Thoracic aorta (tissue), 2 donors: ENCODE measurements at regions not wholly inside any gene's neighbourhood (a gene's known extent, or its start where the extent isn't known, plus 50 kb on each side); places are given as distances from the start of the nearest gene placed in this dataset.

Experiments used
- ATAC-seq: fragments of 150-250 bp; one replicate; pipeline ENCODE4 v1.8.0; 2017; ENCODE audit warnings: low read depth; ENCODE audit not compliant: insufficient number of reproducible peaks, low FRiP score
- DNase-seq: peaks from one replicate; pipeline ENCODE4 v3.0.0-alpha.2; 2020; ENCODE audit warnings: low spot score
- H3K27ac ChIP-seq, 2 donors: fragments of 200-600 bp; sonication (generic); 1 replicate in 1 of 2; 2 replicates in 1 of 2; pipeline ENCODE4 v1.5.1; 2016; ENCODE audit warnings: mild to moderate bottlenecking in 2 of 2, moderate library complexity in 2 of 2
- H3K27me3 ChIP-seq: fragments of 200-600 bp; sonication (generic); replicated peaks from 2 replicates; pipeline ENCODE4 v1.6.0; 2016; ENCODE audit warnings: mild to moderate bottlenecking; ENCODE audit not compliant: insufficient read depth
- H3K36me3 ChIP-seq: fragments of 200-600 bp; sonication (generic); one replicate; pipeline ENCODE4 v1.5.1; 2016
- H3K4me1 ChIP-seq, 2 donors: fragments of 200-600 bp; sonication (generic); 1 replicate in 1 of 2; 2 replicates in 1 of 2; pipeline versions ENCODE4 v1.5.1 to v1.6.0; 2016; ENCODE audit warnings: low read depth in 2 of 2, mild to moderate bottlenecking in 1 of 2; ENCODE audit not compliant: control insufficient read depth in 1 of 2
- H3K4me3 ChIP-seq: fragments of 200-600 bp; sonication (generic); 2 replicates; pipeline ENCODE4 v1.5.1; 2016; ENCODE audit warnings: mild to moderate bottlenecking
- H3K9me3 ChIP-seq: fragments of 200-600 bp; sonication (generic); 2 replicates; pipeline ENCODE4 v1.5.1; 2016
- TF ChIP-seq, protein P1 (sequence below): fragments of 200-600 bp; sonication (generic); IDR thresholded peaks from one replicate; pipeline ENCODE4 v1.5.1; 2019; ENCODE audit warnings: antibody characterized with exemption

DNA sequence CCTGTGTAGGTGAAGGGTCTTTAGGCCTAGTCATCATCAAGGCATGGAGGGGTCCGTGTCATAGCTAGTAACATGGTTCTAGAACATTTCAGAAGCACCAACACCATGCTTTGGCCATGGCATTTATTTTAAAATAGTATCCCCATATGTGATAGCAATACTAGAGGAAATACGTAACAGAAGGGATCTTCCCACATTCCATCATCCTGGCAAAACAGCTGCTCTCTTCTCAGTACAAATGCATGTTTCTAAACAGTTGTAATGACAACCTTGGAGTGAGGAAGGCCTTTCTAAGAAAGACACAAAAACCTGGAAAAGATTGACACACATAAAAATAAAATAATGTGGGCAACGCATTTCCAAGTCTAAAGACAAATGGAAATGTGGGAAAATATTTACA is 97.6 kb downstream of the GADD45G start:
- DNase-seq (no peak), ATAC-seq (no peak)
- no peaks in the 10 kb centered on the region for H3K4me1 ChIP-seq
- no peaks in the 10 kb centered on the region for H3K9me3 ChIP-seq
- H3K4me3 ChIP-seq = no peak overlapping the region
- no peaks in the 10 kb centered on the region for H3K27me3 ChIP-seq
- no peaks in the 10 kb centered on the region for H3K36me3 ChIP-seq
- TF ChIP-seq, protein P1, sequence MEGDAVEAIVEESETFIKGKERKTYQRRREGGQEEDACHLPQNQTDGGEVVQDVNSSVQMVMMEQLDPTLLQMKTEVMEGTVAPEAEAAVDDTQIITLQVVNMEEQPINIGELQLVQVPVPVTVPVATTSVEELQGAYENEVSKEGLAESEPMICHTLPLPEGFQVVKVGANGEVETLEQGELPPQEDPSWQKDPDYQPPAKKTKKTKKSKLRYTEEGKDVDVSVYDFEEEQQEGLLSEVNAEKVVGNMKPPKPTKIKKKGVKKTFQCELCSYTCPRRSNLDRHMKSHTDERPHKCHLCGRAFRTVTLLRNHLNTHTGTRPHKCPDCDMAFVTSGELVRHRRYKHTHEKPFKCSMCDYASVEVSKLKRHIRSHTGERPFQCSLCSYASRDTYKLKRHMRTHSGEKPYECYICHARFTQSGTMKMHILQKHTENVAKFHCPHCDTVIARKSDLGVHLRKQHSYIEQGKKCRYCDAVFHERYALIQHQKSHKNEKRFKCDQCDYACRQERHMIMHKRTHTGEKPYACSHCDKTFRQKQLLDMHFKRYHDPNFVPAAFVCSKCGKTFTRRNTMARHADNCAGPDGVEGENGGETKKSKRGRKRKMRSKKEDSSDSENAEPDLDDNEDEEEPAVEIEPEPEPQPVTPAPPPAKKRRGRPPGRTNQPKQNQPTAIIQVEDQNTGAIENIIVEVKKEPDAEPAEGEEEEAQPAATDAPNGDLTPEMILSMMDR = no peak
- H3K27ac ChIP-seq = no peak overlapping the region

DNA sequence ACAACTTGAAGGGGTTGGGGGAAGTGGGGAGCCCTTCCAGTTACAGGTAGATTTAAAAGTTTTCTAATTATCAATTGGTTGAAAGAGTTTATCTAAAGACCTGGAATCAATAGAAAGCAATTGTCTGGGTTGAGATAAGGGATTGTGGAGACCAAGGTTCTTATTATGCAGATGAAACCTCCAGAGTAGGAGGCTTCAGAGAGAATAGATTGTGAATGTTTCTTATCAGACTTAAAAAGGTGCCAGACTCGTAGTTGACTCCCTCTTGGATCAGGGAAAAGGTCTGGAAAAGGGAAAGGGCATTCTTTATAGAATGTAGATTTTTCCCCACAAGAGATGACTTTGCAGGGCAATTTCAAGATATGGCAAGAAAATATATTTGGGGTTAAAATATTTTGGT is 100.8 kb downstream of the GADD45G start:
- H3K4me3 ChIP-seq = no peak overlapping the region
- H3K9me3 ChIP-seq = no peaks in the 10 kb centered on the region
- no peaks in the 10 kb centered on the region for H3K27me3 ChIP-seq
- TF ChIP-seq, protein P1 = no peak
- no peaks in the 10 kb centered on the region for H3K36me3 ChIP-seq
- ATAC-seq (no peak), DNase-seq (no peak)
- H3K27ac ChIP-seq = no peak overlapping the region
- peaks cover 0 to 3% of the 10 kb centered on the region in 2 donors for H3K4me1 ChIP-seq

DNA sequence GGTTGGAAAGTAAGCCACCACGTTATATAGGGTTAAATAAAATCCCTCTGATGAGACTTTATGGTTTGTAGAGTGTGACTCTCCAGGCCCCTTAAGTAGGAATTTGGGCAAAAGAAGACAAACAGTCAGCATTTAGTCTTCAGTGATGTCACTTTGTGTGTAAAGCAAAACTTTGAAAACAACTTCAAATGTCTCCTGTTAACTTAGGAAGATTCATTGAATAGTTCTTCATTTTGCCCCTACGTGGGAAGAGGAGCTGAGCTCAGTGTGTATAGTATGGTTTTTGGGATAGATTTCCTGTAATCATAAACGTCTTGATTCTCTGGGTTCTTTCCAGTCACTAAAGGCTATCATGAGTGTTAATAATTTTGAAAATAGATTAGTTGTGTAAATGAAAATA is 101.3 kb downstream of the GADD45G start:
- Histone ChIP-seq H3K4me1 (peaks cover 0 to 7% of the 10 kb centered on the region in 2 donors), H3K36me3 (no peaks in the 10 kb centered on the region), H3K27ac (no peak overlapping the region), H3K9me3 (no peaks in the 10 kb centered on the region), H3K4me3 (no peak overlapping the region), H3K27me3 (no peaks in the 10 kb centered on the region)
- ATAC-seq (no peak), DNase-seq (no peak)
- TF ChIP-seq, protein P1 = no peak

DNA sequence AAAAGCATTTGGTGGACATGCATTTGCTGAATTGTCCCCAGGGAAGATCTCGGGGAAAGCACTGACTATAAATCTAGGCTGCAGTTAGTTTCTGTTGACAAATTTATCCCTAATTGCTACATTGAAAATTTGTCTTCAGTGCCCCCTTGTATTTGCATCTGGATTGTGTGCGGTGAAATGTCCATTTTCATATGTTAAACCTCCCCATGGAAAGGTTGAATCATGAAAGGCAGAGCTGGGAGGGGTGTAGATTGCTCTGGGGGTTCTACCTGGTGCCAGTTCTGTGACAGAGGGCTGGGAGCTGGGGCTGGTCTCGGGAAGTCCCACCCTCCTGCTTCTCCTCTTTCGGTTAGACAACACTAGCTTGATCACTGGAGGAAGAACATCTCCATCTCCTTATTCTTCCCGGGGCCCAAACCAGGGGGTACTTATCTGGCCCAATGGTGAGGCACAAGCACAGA is 101.9 kb downstream of the GADD45G start:
- Histone ChIP-seq H3K27me3 (no peaks in the 10 kb centered on the region), H3K4me1 (peaks cover 0 to 10% of the 10 kb centered on the region in 2 donors), H3K4me3 (no peak overlapping the region), H3K27ac (no peak overlapping the region), H3K9me3 (no peaks in the 10 kb centered on the region), H3K36me3 (no peaks in the 10 kb centered on the region)
- DNase-seq (no peak), ATAC-seq (no peak)
- TF ChIP-seq, protein P1 = no peak

DNA sequence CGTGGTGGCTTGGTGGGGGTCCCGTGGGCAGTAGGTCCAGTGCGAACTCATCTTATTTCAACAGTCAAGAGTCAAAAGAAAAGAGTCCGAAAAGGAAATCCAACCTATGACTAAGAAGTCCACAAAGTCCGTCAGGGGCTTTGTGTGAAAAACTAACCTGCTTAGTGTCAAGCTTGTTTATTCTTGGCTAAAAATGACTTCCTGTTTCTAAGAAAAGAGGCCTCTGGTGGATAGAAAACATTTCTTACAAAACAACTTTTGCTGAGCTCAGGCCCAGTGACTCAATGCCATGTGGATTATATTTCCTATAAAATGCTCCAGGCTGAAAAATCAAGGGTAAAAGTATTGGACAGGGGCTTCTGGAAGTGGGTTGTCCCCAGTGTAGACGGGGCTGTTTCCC is 105.9 kb downstream of the GADD45G start:
- TF ChIP-seq, protein P1 = no peak
- H3K27me3 ChIP-seq = no peaks in the 10 kb centered on the region
- no peak overlapping the region for H3K4me3 ChIP-seq
- H3K36me3 ChIP-seq = no peaks in the 10 kb centered on the region
- no peaks in the 10 kb centered on the region for H3K9me3 ChIP-seq
- DNase-seq (no peak), ATAC-seq (no peak)
- H3K4me1 ChIP-seq = peaks cover 0 to 10% of the 10 kb centered on the region in 2 donors
- H3K27ac ChIP-seq = no peak overlapping the region
